ENCODE measurements at regions not wholly inside any gene's neighbourhood (a gene's known extent, or its start where the extent isn't known, plus 50 kb on each side); places are given as distances from the start of the nearest gene placed in this dataset.

DNA sequence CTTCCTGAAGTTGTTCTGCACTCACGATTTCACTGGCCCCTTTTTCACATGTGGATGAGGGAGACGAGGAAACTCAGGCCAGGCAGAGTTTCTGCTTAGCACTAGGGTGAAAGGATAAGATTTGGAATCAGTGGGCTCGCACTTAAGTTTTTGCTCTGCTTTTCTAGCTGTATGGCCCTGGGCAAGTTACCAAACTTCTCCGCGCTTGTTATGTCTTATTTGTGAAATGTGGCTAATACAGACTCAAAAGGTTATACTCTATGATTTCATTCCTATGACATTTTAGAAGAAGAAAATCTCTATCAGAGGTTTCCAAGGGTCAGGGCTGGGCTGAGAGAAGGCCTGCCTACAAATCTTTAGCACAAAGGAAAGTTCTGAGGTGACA, 191.9 kb upstream of the LRIG1 start:
- DNase-seq = no peak

DNA sequence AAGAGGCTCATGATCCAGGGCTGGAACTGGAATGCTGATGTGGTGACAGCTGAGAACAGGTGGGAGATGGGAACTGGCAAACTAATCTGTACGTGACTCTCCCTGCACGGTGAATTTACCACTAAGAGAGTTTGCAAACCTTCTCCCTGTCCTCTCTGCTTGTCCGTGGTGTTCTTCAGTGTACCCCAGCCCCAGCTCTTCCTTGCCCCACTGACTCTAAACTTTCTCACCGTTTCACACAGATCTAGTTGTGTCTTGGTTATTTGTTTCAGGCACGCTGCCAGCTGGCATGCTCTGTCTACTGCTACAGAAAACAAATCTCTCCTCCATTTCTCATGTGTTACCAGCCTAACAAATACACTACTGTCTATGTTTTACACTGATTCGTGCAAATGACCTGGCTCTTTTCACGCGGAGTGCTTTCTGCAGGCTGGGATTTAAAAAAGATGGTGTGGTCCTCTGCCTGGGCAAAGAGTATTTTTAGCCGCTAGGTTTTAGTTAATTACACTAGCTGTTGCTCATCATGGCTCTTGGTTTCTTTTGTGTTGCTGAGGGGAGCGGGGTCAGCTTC, 192.7 kb upstream of the LRIG1 start:
- DNase-seq = no peak

DNA sequence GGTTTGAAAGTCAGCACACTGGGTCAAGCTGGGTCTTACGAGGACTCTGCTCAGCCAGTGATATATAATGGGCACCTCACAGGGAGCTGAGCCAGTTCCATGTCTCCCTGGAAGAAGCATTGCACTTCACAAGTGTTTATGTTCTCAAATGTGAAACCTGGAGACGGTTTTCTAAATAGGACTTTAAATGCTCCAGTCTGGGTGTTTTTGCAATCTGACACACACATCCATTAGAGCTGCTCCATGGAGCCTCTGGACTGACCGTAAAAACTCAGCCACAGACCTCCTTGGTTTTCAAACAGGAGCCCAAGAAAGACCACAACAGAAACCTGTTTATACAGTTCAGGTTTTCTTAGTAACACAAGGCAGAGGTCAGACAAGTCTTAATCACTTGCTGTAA, 201.3 kb upstream of the LRIG1 start:
- no peak for DNase-seq

DNA sequence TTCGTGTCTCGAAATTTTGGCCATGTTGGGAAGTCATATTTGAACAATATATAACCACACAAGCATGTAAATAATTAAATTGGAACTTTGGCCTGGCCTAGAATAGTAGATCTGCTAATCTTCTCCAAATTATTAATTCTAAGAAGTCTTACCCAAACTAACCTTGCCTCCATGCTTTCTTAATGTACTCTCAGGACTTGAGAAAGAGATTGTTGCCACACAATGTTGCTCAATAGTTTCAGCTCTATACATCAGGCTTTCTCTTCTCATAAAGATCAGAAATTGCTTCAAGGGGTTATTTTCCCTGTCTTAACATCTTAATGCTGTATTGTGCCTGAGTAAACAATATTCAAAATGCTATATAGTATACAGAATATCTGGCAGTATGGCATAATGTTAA, 202.7 kb upstream of the LRIG1 start:
- no peak for DNase-seq

DNA sequence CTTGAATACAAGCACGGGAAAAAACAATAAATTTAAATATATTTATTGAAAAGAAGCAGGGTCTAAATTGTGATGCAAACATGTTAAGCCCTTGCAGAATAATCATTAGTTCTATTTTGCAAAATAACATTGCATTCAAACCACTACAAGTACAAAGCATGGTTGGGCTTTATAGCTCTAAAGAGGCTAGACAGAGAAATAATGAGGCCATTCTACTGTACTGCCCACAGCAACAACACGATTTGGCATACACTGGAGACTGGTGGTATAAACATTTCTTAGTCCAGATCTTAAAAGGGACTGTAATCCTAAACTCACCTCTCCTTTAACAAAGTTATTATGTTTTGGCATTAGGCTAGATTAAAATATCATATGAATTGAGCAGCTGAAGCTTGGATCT, 204.3 kb upstream of the LRIG1 start:
- DNase-seq = no peak

DNA sequence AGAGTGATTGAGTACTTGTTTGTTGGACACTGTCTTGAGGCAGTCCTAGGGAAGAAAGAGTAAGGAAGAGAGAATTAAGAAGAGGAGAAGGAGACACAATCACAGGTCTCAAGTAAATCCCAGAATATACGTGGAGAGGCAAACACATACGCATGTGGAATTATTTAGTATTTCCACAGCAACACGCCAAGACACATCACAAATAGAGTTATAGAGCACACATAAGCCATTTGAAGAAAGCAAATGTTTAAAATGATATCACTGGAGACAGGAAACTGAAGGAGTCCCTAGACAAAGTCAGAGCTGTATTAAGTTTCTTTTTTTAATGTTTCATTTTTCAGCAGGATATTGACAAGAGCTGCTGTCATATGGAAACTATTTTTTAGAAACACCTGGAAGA, 206.1 kb upstream of the LRIG1 start:
- no peak for DNase-seq

DNA sequence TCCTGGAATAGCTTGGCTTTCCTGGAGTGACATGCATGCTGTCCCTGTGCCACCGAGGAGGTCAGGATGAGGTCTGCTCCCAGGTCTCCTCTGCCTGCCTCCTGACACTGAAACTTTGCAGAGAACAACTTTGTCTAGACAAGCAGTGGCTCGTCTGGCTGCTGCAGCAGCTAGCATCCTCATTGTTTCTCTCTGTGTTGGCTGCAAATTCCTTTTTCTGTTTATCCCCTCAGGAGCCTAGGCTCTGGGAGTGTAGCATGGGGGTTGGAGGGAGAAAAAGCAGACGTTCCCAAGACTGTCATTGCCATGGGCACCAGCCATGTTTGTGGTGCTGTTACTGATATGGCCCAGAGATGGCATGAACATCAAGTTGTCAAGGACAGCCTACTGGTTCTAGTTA, 208.7 kb upstream of the LRIG1 start:
- no peak for DNase-seq

DNA sequence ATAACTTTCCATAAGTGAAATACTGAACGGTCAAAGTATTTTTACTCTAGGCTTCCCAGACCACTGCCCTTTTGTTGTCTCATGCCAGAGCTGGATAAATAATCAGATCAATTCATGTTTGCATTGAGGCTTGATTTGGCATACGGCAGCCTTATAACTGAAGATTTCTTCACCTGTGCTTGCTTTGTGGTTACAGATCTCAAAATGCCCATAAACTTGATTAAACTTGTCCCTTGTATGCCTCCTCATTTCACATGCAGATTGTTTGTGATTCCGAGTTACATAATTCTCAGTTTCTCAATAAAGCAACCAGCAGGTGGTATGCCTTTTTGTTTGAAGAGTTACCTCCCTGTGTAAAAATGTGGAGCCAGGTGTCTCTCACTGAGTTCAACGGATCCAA, 211.4 kb upstream of the LRIG1 start:
- DNase-seq = no peak

DNA sequence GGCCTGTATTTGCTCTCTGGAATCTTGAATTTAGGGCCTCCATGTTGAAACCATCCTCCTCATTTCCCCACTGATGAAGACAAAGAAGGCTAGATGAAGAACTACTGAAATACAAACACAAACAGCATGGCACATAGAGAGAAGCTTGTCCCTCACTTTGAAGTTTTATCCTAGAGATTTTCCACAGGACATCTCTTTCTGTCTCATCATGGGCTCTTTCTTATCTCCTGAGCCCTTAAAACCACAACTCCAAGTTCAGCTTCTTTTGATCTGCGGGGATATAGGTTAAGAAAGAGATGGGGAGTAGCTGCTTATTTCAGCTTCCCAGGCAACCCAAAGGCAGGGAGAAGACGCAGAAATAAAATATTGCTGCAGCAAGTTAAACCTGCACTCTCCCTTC, 213.1 kb upstream of the LRIG1 start:
- no peak for DNase-seq

DNA sequence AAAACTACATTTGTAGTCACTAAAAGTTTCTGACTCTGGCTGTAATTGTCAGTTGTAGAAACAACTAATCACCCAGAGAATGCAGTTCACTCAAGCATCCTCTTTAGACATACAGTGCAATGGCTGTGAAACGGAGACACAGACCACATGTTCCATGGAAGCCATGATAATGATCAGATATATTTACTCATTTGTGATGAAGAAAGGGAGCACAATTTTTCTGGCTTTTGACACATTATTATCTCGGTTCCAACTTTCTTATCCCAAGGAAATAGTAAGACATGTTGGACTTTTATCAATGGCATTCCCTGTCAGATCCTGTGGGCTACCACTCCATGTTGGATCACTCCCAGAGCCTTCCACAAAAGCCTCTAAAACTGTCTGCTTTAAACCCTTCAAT, 215.0 kb upstream of the LRIG1 start:
- no peak for DNase-seq

DNA sequence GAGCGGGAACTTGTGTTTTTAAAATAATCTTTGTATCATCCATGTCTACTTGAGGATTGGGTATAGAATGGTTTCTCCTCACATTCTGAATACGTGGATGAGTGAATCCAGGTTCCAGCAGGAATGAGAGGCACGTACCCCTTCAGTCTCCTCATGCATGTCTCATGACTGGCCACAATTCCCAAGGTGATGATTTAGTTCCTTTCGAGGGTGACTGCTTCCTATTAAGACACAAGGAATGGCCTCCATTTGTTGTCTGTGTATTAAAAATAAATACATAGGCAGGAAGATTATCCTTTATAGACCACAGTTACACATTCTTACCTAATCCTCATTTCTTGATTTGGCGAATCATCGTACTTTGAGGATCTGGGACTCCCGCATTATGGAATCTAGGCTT, 217.0 kb upstream of the LRIG1 start:
- no peak for DNase-seq

DNA sequence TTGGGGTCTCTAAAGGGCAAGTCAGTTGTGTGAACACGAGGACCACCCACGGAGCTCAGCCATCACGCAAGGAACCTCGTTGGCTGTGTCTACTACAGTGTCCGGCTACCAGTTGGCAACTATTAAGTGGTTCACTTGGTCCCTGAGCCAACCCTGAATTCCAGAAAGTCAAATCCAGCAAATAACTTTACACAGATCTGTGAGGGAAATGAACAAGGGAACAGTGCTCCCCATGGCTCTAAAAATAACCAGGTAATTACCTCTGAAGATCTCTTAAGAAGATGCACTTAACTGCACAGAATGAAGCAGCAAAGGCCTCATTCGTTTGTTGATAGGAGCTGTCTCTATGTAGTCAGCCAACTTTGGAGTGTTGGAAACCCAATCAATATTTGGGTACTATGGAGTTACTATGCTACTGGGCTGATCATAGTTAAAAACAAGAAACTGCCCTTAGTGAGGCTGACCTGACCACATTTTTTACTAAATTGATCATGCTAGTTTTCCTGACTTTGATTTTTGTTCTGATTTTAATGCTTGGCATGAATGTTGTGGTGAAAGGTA, 219.1 kb upstream of the LRIG1 start:
- no peak for DNase-seq

DNA sequence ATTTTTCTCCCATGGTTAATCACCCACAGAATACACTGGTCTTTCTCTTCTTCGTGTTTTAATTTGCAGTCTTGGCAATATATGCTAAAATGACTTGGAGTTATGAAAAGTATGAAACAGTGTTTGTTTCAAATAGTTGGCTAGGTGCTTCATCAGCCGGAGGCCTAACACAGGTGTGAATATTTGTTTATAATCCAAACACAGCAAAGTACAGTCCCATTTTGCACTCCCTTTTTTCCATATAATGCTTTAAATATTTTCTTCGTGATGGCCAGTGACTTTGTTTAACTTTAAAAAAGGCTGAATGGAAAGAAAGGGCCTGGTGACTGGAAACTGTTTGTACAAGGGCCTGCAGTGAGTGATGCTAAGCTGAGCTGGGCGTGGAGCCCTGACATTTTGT, 219.7 kb upstream of the LRIG1 start:
- no peak for DNase-seq

DNA sequence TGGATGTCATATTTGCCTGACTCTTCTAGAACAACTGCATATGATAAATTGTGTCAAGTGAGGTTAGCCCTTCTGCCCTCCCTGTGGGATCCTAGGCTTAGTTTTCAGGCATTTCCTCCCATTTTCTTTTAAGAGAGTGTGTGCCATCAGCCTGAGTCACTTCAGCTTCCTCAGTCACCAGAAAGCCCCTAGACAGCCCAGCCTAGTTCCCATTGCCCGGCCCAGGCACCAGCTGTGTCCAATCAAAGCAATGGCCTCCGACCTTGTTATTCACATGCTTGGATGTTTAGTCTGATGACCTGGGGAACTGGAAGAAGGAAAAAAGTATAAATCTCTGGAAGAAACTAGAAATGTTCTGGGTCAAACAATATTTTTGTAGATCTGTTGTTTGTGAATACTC, 221.9 kb upstream of the LRIG1 start:
- no peak for DNase-seq

DNA sequence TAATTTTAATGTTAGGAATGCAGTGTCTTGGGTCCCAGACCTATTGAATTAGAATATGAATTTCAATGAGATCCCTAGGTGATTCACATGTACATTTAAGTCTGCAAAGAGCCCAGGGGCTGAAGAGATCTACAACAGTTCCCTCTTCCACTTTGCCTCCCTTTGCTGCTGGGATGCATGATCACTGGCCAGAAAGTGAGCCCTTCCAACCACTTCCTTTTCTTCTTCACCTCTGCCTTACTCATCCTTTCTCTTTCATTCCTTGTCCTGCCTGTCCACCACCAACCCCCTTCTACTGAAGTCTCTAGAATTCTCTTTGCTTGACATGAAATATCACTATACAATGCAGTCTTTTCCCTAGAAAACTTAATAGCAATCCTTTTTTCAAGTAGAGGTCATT, 222.4 kb upstream of the LRIG1 start:
- DNase-seq = no peak

DNA sequence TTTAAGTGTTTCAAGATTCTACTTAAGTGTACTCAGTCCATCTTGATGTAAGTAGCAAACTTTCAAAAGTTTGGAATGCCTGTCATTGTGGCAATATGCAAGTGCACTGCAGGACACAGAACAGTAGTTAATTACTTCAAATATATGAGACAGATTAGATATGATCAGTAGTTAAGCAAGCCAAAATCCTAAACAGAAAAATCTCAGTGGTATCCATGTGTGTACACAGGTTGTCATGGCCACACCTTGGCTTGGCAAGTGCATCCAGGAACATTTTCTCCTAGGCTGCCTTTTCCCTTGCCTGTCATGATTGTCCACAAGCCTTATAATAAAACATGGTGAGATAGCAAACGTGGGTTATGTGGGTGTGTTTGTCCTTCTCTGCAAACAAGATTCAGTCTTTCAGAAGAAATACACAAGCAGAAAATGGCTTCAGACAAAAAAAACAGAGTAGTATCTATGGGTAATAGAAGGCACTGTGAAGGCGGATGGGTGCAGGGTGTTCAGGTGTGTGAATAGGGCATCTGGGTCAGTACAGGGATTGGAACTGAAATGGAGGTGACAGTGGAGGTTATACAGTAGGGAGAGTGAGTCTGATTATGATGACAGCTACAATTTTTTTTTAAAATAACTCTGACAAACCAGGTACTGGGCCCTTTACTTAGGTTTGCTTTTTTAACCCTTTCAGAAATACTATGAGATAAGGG, 229.0 kb upstream of the LRIG1 start:
- DNase-seq = no peak

DNA sequence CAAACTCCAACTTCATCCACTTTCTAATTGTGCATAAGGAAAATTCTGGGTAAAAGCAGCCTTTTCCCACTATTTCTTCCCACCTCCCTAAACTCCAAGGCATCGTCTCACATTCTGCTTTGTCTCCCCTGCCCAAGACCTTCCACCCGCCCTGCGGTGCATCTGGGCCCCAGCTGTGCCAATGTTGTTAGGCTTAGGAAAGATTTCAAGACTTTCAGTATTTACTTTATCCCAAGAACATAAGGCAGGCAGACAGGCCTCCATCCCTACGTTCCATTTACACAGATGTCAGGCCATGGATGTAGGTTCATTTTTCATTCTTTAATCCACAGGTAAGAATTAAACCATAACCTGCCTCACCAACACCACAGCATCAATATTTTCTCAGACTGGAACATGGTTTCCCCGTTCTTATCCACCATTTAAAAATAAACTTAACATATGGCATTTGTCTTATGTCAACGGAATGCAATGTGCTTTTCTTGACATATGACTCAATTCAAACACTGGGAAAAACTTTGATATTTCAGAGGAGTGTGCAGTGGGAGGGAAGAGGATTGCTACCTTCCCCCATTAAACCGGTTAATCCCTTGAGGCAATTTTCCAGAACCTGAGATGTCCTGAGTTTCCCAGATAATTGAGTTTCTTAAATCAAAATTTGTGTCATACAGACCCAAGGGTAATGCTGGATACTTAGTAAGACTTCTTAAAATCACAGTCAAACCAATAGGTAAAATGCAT, 238.0 kb upstream of the LRIG1 start:
- DNase-seq = no peak

DNA sequence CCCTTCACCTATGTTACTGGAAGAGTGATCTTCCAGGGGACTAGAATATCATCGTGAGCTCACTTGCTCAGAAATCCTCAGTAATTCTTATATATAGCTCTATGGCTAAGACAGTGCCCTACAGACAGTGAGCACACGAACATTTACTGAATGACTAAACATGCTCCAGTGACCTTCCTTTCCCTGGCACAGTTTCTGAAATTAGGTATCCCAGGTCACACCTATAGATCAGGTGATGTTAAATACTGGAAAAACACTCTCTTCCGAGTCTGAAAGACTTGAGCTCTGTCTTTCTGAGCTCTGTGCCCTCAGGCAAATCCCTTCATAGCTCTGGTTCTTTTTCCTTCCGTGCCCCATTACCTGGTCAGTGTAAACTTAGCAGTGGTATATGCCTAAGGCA, 239.4 kb upstream of the LRIG1 start:
- DNase-seq = no peak

DNA sequence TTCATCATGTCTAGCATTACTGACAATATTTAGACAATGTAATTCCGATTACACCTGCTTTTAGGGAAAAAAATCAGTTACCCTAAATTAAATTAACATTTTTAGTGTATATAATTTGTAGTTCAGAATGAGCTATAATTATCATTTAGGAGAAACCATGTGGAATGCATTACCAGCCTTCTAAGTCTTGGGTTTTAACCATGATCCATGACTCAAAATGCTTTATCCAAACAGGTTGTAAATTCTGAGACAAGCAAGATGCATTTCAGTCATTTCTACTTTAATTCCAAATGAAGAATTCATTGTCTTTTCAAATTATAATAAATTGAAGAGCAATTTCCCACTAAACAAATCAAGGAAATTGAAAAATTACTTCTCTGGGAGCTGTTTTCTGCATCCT, 243.7 kb upstream of the LRIG1 start:
- DNase-seq = no peak

DNA sequence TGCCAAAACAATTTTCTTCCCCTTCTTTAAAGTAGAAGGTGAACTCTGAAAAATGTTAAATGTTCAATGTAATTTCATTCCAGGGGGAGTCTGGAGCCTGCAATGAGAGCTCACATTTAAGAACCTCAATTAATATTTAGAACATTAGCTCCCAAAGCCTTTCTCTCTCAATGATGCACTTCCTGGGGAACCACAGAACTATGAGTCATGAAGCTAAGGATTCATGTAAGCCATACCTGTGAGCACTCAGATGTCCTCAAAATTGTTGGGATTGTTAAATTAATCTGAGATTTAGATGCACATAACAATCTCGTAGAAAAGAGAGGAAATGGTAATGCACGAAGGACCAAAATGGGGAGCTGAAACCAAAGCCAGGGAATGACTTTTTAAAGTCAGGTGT, 244.2 kb upstream of the LRIG1 start:
- DNase-seq = no peak

DNA sequence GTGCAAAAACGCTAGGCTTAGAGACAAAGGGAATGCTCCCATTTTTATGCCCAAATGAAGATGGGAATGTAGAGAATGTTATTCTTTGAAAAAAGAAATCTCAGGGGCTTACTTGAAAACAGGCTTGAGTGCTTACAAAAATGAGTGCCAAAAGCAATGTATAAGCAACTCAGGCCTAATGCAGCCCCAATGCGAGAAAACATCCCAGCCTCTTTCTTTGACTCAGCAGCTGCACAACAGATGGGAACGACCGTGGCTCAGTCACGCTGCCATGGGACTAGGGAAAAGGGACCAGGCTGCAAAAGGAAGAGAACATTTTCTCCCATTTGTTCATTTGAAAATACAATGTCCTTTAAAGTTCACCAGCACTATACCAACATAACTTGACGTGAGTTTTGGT, 246.4 kb upstream of the LRIG1 start:
- DNase-seq = no peak

DNA sequence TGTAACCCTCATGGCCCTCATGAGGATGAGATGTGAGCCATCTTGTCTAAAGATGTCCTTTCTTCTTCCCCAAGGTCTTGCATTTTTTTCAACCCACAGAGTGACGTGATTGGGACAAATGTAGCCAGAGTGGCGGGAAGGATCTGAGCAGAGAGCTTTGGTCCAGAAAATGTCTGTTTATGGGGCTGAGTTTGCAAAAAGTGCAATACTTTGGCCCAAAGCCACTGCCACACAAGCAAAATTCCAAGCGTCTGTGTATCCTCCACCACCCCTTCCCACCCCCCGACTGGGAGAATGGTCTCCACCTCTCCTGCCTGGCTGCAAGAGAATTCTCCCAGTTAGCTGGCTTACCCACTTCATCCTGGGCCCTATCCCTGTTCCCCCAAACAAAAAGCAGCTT, 246.9 kb upstream of the LRIG1 start:
- DNase-seq = no peak

DNA sequence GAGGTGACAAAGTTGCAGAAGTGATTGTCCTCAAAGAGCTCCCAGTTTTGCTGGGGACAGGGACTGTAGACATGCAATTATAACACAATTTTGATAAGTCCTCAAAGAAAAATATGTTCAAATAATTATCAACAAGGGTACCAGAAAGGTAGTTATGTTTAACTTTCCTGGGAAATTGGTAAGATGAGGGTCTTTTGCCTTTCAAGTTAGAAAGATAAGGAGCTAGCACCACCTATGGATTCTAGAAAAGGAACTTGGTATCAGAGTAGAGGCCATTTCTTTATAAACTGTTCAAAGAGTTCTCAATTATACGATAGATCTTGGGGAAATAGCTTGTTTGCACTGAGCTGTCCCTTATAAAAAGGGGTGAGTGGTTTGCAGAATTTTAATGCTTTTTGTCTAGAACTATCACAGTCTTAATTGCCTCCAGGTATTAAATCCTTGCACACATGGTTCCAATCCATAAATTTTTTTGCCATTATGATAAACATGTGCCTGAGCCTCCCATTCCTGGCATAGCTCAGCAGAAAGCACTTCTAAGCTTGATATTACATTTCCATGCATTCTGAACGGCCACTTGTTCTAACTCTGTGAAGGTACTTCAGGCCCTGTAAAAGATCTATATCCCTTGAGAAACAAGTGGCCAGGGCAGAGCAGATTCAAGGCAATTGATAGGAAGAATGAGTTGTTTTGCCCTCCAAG, 247.5 kb upstream of the LRIG1 start:
- no peak for DNase-seq

DNA sequence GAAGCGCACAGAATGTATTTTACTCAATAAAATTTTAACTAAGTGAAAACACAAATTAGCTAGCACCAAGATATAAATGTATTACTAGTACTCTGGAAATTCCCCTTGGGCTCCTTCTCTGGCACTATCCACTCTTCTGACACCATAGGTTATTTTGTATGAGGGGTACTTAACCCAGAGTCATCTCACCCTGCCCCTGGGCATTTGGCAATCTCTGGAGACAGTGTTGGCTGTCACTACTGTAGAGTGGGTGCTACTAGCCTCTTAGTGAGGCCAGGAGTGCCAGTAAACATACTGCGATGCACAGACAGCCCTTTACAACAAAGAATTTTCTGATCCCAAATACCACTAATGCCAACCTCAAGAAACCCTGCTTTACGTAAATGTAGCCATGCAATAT, 246.3 kb upstream of the KBTBD8 start:
- DNase-seq = no peak

All from activated CD4-positive, alpha-beta T cell treated with anti-CD3 and anti-CD28 coated beads, Interleukin-2, amount 50 U/mL, for 16 hours (primary cell).